SK-N-MC (cell line): ENCODE measurements at regions not wholly inside any gene's neighbourhood (a gene's known extent, or its start where the extent isn't known, plus 50 kb on each side); places are given as distances from the start of the nearest gene placed in this dataset.
"Not testable (repeated sequence)": the region's sequence is repeated elsewhere in the genome, so short reads cannot be mapped to it uniquely, and the experiment has no call there.

Experiments
- FOXP2 ChIP-seq: optimal IDR thresholded peaks from 2 replicates; pipeline ENCODE3; 2011; ENCODE audit warnings: mild to moderate bottlenecking, moderate library complexity; ENCODE audit not compliant: insufficient read depth; ENCODE audit errors: extremely low read length, control extremely low read depth
- POLR2AphosphoS5 ChIP-seq: IDR thresholded peaks from 2 replicates; pipeline ENCODE4 v1.6.1; 2012; ENCODE audit warnings: mild to moderate bottlenecking, low read depth, low read length, borderline replicate concordance

DNA sequence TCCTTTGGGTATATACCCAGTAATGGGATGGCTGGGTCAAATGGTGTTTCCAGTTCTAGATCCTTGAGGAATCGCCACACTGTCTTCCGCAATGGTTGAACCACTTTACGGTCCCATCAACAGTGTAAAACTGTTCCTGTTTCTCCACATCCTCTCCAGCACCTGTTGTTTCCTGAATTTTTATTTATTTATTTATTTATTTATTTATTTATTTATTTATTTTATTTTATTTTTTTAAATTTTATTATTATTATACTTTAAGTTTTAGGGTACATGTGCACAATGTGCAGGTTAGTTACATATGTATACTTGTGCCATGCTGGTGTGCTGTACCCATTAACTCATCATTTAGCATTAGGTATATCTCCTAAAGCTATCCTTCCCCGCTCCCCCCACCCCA, 456.0 kb downstream of the SEMA3D start:
- TF ChIP-seq POLR2AphosphoS5, FOXP2: not testable (repeated sequence)
